HEK293 (cell line): ENCODE measurements at regions not wholly inside any gene's neighbourhood (a gene's known extent, or its start where the extent isn't known, plus 50 kb on each side); places are given as distances from the start of the nearest gene placed in this dataset.

Source experiments
- CTCF ChIA-PET: fragments of 350-600 bp; formaldehyde crosslinking; extraction: SDS; loops from one replicate; lab custom pipeline; 2021; ENCODE audit warnings: antibody characterized with exemption; lab: Yijun Ruan, JAX
- POLR2A ChIA-PET: fragments of 300-600 bp; formaldehyde crosslinking; extraction: SDS; loops from one replicate; lab custom pipeline; 2020; ENCODE audit warnings: antibody characterized with exemption, inconsistent platforms; lab: Yijun Ruan, JAX
- H3K27ac ChIP-seq: fragments of 200-500 bp; sonication (Bioruptor generic); 2 replicates; pipeline ENCODE4 v1.5.1; 2014; ENCODE audit warnings: low read depth, low read length, control low read depth, inconsistent platforms; ENCODE audit errors: extremely low read depth
- H3K36me3 ChIP-seq, 2 experiments: fragments of 200-500 bp in 1 of 2; sonication (Bioruptor generic) in 1 of 2; 1 replicate in 1 of 2; 2 replicates in 1 of 2; pipeline ENCODE4 v1.5.1; 2014 to 2017; ENCODE audit warnings: inconsistent platforms in 2 of 2, low read length in 2 of 2; ENCODE audit not compliant: control insufficient read depth in 2 of 2, insufficient read depth in 1 of 2
- H3K4me1 ChIP-seq: fragments of 200-500 bp; sonication (Bioruptor generic); 2 replicates; pipeline ENCODE4 v1.5.1; 2014; ENCODE audit warnings: mild to moderate bottlenecking, low read length, inconsistent platforms; ENCODE audit not compliant: control insufficient read depth, insufficient read depth
- H3K4me3 ChIP-seq: 2 replicates; pipeline ENCODE4 v1.5.1; 2011; ENCODE audit warnings: low read depth, mild to moderate bottlenecking, control low read depth, low read length, moderate library complexity
- H3K9me3 ChIP-seq: fragments of 200-500 bp; sonication (Bioruptor generic); 2 replicates; pipeline ENCODE4 v1.5.1; 2014; ENCODE audit warnings: low read depth, low read length, inconsistent platforms; ENCODE audit not compliant: control insufficient read depth, insufficient read depth
- HOXA7 ChIP-seq: sonication (generic); formaldehyde crosslinking; IDR thresholded peaks from 2 replicates; pipeline ENCODE4 v1.8.1; 2022; ENCODE audit warnings: missing genetic modification reagents, borderline replicate concordance
- KLF10 ChIP-seq: fragments of 450-650 bp; IDR thresholded peaks from 2 replicates; pipeline ENCODE4 v1.5.1; 2018; ENCODE audit warnings: missing biosample characterization, mild to moderate bottlenecking, missing genetic modification characterization
- KLF9 ChIP-seq: fragments of 450-650 bp; formaldehyde crosslinking; IDR thresholded peaks from 2 replicates; pipeline ENCODE4 v1.5.1; 2016; ENCODE audit warnings: missing biosample characterization, missing genetic modification characterization, low read depth
- MZF1 ChIP-seq: fragments of 450-650 bp; formaldehyde crosslinking; IDR thresholded peaks from 2 replicates; pipeline ENCODE4 v1.5.1; 2017; ENCODE audit warnings: missing biosample characterization, missing genetic modification characterization, borderline replicate concordance
- OSR2 ChIP-seq: fragments of 450-650 bp; formaldehyde crosslinking; IDR thresholded peaks from 2 replicates; pipeline ENCODE4 v1.5.1; 2016; ENCODE audit warnings: missing biosample characterization, missing genetic modification characterization
- OVOL3 ChIP-seq: fragments of 450-650 bp; formaldehyde crosslinking; IDR thresholded peaks from 2 replicates; pipeline ENCODE4 v1.5.1; 2016; ENCODE audit warnings: missing biosample characterization, missing genetic modification characterization
- SP3 ChIP-seq: fragments of 450-650 bp; formaldehyde crosslinking; IDR thresholded peaks from 2 replicates; pipeline ENCODE4 v1.5.1; 2016; ENCODE audit warnings: missing biosample characterization, missing genetic modification characterization
- ZBTB8A ChIP-seq: fragments of 450-650 bp; formaldehyde crosslinking; IDR thresholded peaks from 2 replicates; pipeline ENCODE4 v1.5.1; 2016; ENCODE audit warnings: missing biosample characterization, missing genetic modification characterization
- ZFHX2 ChIP-seq: fragments of 450-650 bp; formaldehyde crosslinking; conservative IDR thresholded peaks from 2 replicates; pipeline ENCODE4 v1.5.1; 2016; ENCODE audit warnings: missing biosample characterization, missing genetic modification characterization
- ZFP69B ChIP-seq: fragments of 450-650 bp; formaldehyde crosslinking; IDR thresholded peaks from 2 replicates; pipeline ENCODE4 v1.5.1; 2016; ENCODE audit warnings: missing biosample characterization, missing genetic modification characterization
- ZNF140 ChIP-seq: fragments of 450-650 bp; formaldehyde crosslinking; IDR thresholded peaks from 2 replicates; pipeline ENCODE4 v1.5.1; 2016; ENCODE audit warnings: missing biosample characterization, missing genetic modification characterization
- ZNF16 ChIP-seq: fragments of 450-650 bp; formaldehyde crosslinking; IDR thresholded peaks from 2 replicates; pipeline ENCODE4 v1.5.1; 2016; ENCODE audit warnings: low read depth, missing biosample characterization, missing genetic modification characterization
- ZNF335 ChIP-seq: fragments of 450-650 bp; formaldehyde crosslinking; conservative IDR thresholded peaks from 2 replicates; pipeline ENCODE4 v1.5.1; 2016; ENCODE audit warnings: missing biosample characterization, missing genetic modification characterization
- ZNF350 ChIP-seq: fragments of 450-650 bp; formaldehyde crosslinking; IDR thresholded peaks from 2 replicates; pipeline ENCODE4 v1.5.0; 2017; ENCODE audit warnings: missing biosample characterization, mild to moderate bottlenecking, missing genetic modification characterization
- ZNF391 ChIP-seq: fragments of 450-650 bp; formaldehyde crosslinking; IDR thresholded peaks from 2 replicates; pipeline ENCODE4 v1.5.1; 2016; ENCODE audit warnings: low read depth, missing biosample characterization, missing genetic modification characterization, borderline replicate concordance
- ZNF423 ChIP-seq: fragments of 450-650 bp; formaldehyde crosslinking; IDR thresholded peaks from 2 replicates; pipeline ENCODE4 v1.5.1; 2016; ENCODE audit warnings: missing biosample characterization, missing genetic modification characterization
- ZNF555 ChIP-seq: fragments of 450-650 bp; formaldehyde crosslinking; conservative IDR thresholded peaks from 2 replicates; pipeline ENCODE4 v1.5.1; 2017; ENCODE audit warnings: missing biosample characterization, mild to moderate bottlenecking, missing genetic modification characterization, inconsistent platforms
- ZNF585B ChIP-seq: fragments of 450-650 bp; formaldehyde crosslinking; IDR thresholded peaks from 2 replicates; pipeline ENCODE4 v1.5.1; 2016; ENCODE audit warnings: missing biosample characterization, missing genetic modification characterization
- ZNF610 ChIP-seq: fragments of 450-650 bp; formaldehyde crosslinking; IDR thresholded peaks from 2 replicates; pipeline ENCODE4 v1.5.1; 2016; ENCODE audit warnings: missing biosample characterization, missing genetic modification characterization, borderline replicate concordance
- ZNF660 ChIP-seq: fragments of 450-650 bp; IDR thresholded peaks from 2 replicates; pipeline ENCODE4 v1.5.1; 2018; ENCODE audit warnings: missing biosample characterization, mild to moderate bottlenecking, missing genetic modification characterization
- ZNF677 ChIP-seq: fragments of 450-650 bp; IDR thresholded peaks from 2 replicates; pipeline ENCODE4 v1.5.0; 2018; ENCODE audit warnings: missing biosample characterization, mild to moderate bottlenecking, missing genetic modification characterization, moderate library complexity
- ZNF701 ChIP-seq: fragments of 450-650 bp; formaldehyde crosslinking; IDR thresholded peaks from 2 replicates; pipeline ENCODE4 v1.5.1; 2016; ENCODE audit warnings: missing biosample characterization, missing genetic modification characterization
- ZNF707 ChIP-seq: fragments of 450-650 bp; formaldehyde crosslinking; IDR thresholded peaks from 2 replicates; pipeline ENCODE4 v1.5.1; 2016; ENCODE audit warnings: missing biosample characterization, missing genetic modification characterization
- ZNF830 ChIP-seq: fragments of 450-650 bp; IDR thresholded peaks from 2 replicates; pipeline ENCODE4 v1.5.0; 2018; ENCODE audit warnings: missing biosample characterization, missing genetic modification characterization, low read depth, mild to moderate bottlenecking, moderate library complexity
- ZSCAN16 ChIP-seq: fragments of 450-650 bp; formaldehyde crosslinking; IDR thresholded peaks from 2 replicates; pipeline ENCODE4 v1.5.1; 2016; ENCODE audit warnings: missing biosample characterization, missing genetic modification characterization
- ZXDB ChIP-seq: fragments of 450-650 bp; formaldehyde crosslinking; IDR thresholded peaks from 2 replicates; pipeline ENCODE4 v1.5.1; 2016; ENCODE audit warnings: missing biosample characterization, missing genetic modification characterization
- TF ChIP-seq, protein P1 (sequence below): fragments of 450-650 bp; formaldehyde crosslinking; IDR thresholded peaks from 2 replicates; pipeline ENCODE4 v1.5.1; 2017; ENCODE audit warnings: missing biosample characterization, mild to moderate bottlenecking, missing genetic modification characterization, moderate library complexity
- TF ChIP-seq, protein P2 (sequence below): IDR thresholded peaks from 2 replicates; pipeline ENCODE4 v1.6.1; 2011; ENCODE audit warnings: mild to moderate bottlenecking, low read depth, low read length, borderline replicate concordance
- TF ChIP-seq, protein P3 (sequence below): fragments of 450-650 bp; formaldehyde crosslinking; IDR thresholded peaks from 2 replicates; pipeline ENCODE4 v1.5.1; 2016; ENCODE audit warnings: missing biosample characterization, missing genetic modification characterization

DNA sequence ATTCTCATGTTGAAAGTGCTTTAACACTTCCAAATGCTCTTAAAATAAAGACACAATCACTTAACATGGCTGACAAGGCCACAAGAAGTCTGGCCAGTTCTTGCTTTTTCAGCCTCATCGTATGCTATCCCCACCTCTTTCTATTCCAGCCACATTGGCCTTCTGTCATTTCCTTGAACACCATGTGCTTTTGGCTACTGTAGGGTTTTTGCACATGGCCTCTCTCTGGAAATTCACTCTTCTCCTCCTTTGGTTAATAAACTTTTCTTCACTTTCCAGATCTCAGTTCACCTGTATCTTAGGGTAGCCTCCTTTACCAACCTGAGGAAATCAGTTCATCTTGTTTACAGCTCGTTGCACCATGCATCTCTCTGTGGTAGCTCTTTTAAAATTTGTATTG is 450.5 kb upstream of the MEX3C start:
- Histone ChIP-seq H3K4me1 (no peaks in the 10 kb centered on the region), H3K27ac (no peak overlapping the region), H3K9me3 (no peaks in the 10 kb centered on the region)
- POLR2A ChIA-PET = no interaction called here
- TF ChIP-seq ZNF701 (tag by site-specific recombination) (no peak), ZNF140 (tag by site-specific recombination) (no peak)
- TF ChIP-seq, all 188 proteins: peak for 0
- H3K36me3 ChIP-seq = no peaks in the 10 kb centered on the region
- CTCF ChIA-PET = interaction anchor here (0.7 to 1.2 kb wide), 3 partner anchors 27 to 537 kb away, joined by 3 to 4 read pairs (median 3); no protein-coding TSS in a partner anchor
- no peak overlapping the region for H3K4me3 ChIP-seq

DNA sequence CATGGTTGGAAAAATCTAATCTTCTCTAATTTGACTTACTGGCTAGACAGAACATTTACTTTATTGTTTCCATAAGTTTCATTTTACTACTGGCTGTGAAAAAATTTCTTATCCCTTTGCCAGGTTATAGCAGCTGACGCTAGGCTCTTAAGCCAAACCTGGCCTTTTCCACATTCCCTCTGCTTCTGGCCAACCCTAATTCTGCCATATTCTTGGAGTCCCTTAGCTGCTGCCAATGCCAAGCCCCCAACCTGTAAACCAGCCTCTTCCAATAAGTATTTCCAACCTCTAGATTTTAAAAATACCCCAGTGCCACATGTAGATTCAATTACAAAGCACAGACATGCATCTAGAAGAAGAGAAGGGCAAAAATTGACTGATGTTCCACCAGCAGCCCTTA is 452.3 kb upstream of the MEX3C start:
- TF ChIP-seq ZNF677 (tag by site-specific recombination) (no peak), ZNF585B (tag by site-specific recombination) (no peak), ZNF555 (tag by site-specific recombination) (no peak), KLF10 (tag by site-specific recombination) (no peak), OVOL3 (tag by site-specific recombination) (no peak), ZFP69B (tag by site-specific recombination) (no peak), KLF9 (tag by site-specific recombination) (no peak), MZF1 (tag by site-specific recombination) (no peak), ZNF610 (tag by site-specific recombination) (no peak), ZNF660 (tag by site-specific recombination) (no peak), ZXDB (tag by site-specific recombination) (no peak), SP3 (tag by site-specific recombination) (no peak), ZNF830 (tag by site-specific recombination) (no peak), ZNF16 (tag by site-specific recombination) (no peak)
- TF ChIP-seq, protein P1, sequence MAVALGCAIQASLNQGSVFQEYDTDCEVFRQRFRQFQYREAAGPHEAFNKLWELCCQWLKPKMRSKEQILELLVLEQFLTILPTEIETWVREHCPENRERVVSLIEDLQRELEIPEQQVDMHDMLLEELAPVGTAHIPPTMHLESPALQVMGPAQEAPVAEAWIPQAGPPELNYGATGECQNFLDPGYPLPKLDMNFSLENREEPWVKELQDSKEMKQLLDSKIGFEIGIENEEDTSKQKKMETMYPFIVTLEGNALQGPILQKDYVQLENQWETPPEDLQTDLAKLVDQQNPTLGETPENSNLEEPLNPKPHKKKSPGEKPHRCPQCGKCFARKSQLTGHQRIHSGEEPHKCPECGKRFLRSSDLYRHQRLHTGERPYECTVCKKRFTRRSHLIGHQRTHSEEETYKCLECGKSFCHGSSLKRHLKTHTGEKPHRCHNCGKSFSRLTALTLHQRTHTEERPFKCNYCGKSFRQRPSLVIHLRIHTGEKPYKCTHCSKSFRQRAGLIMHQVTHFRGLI (tag by site-specific recombination) = no peak
- Histone ChIP-seq H3K9me3 (no peaks in the 10 kb centered on the region), H3K36me3 (no peaks in the 10 kb centered on the region), H3K4me1 (no peaks in the 10 kb centered on the region), H3K4me3 (no peak overlapping the region), H3K27ac (no peak overlapping the region)
- ChIA-PET POLR2A (no interaction called here), CTCF (interaction anchor here (1.1 to 1.5 kb wide), 2 partner anchors 28 to 639 kb away, joined by 3 to 4 read pairs; no protein-coding TSS in a partner anchor)

DNA sequence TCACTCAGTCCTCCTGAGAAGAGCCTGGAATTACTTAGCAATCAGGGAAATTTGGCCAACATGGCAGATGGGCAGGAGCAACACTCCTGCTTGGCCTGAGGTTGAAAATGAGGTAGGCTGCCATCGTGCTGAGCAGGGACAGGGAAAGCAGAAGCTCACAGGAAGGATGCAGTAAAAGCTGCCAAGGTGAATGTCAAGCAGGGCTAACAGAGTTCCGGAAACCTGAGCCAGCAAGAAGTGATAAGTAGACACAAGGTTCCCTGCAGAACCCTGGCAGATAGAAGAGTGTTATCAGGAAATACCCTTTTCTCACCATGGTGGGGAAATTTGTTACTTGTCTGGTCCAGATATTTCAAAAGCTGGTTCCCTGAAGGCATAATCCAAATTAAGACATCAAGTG is 454.3 kb upstream of the MEX3C start:
- CTCF ChIA-PET = no interaction called here

More for the DNA sequence above, 454.3 kb upstream of the MEX3C start:
- Histone ChIP-seq H3K4me3 (no peak overlapping the region), H3K9me3 (no peaks in the 10 kb centered on the region), H3K4me1 (no peaks in the 10 kb centered on the region; the same call in 1 of the 2 replicates), H3K27ac (no peak overlapping the region), H3K36me3 (no peaks in the 10 kb centered on the region)
- POLR2A ChIA-PET = no interaction called here
- TF ChIP-seq ZNF335 = no peak
- no peak for TF ChIP-seq OSR2 (tag by site-specific recombination)
- TF ChIP-seq ZFHX2 (tag by site-specific recombination) = no peak
- no peak for TF ChIP-seq OVOL3 (tag by site-specific recombination)
- TF ChIP-seq ZNF660 (tag by site-specific recombination) = no peak
- TF ChIP-seq, protein P2, sequence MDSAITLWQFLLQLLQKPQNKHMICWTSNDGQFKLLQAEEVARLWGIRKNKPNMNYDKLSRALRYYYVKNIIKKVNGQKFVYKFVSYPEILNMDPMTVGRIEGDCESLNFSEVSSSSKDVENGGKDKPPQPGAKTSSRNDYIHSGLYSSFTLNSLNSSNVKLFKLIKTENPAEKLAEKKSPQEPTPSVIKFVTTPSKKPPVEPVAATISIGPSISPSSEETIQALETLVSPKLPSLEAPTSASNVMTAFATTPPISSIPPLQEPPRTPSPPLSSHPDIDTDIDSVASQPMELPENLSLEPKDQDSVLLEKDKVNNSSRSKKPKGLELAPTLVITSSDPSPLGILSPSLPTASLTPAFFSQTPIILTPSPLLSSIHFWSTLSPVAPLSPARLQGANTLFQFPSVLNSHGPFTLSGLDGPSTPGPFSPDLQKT = no peak
- TF ChIP-seq HOXA7 (CRISPR knock-in tag) = no peak
- TF ChIP-seq ZXDB (tag by site-specific recombination) = no peak
- TF ChIP-seq ZBTB8A (tag by site-specific recombination) = no peak
- TF ChIP-seq ZSCAN16 (tag by site-specific recombination) = no peak
- no peak for TF ChIP-seq ZNF391 (tag by site-specific recombination)
- no peak for TF ChIP-seq ZNF423 (tag by site-specific recombination)
- no peak for TF ChIP-seq ZNF707 (tag by site-specific recombination)
- TF ChIP-seq ZNF350 = no peak
- TF ChIP-seq, protein P3, sequence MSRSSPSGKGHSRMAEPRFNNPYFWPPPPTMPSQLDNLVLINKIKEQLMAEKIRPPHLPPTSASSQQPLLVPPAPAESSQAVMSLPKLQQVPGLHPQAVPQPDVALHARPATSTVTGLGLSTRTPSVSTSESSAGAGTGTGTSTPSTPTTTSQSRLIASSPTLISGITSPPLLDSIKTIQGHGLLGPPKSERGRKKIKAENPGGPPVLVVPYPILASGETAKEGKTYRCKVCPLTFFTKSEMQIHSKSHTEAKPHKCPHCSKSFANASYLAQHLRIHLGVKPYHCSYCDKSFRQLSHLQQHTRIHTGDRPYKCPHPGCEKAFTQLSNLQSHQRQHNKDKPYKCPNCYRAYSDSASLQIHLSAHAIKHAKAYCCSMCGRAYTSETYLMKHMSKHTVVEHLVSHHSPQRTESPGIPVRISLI = no peak
